HepG2 (cell line): ENCODE measurements at regions not wholly inside any gene's neighbourhood (a gene's known extent, or its start where the extent isn't known, plus 50 kb on each side); places are given as distances from the start of the nearest gene placed in this dataset.

Experiments used
- ATAC-seq: fragments of 200-7000 bp; cut with Tn5 transposase; 3 replicates; pipeline ENCODE4 v1.9.1; 2020; ENCODE audit warnings: mild to moderate bottlenecking, moderate library complexity
- BruUV-seq: library from RNA; stranded (reverse); fragments of 400-500 nt; replicated peaks from 2 replicates; lab custom pipeline; 2021; lab: Mats Ljungman, UMichigan
- CTCF ChIA-PET: fragments of 300-600 bp; formaldehyde crosslinking; extraction: SDS; loops from one replicate; lab custom pipeline; 2021; ENCODE audit warnings: low total read pairs, inconsistent platforms, low intra/inter-chr PET ratio; lab: Yijun Ruan, JAX
- POLR2A ChIA-PET: fragments of 350-600 bp; sonication (Branson Sonifier 250); formaldehyde crosslinking; loops from one replicate; lab custom pipeline; 2020; ENCODE audit warnings: antibody characterized with exemption, inconsistent platforms; lab: Yijun Ruan, JAX
- DNase-seq: peaks from one replicate; pipeline ENCODE4 v3.0.0-alpha.2; 2015; ENCODE audit warnings: low spot score
- FAIRE-seq: peaks from 3 replicates; lab custom pipeline; 2011; peaks lifted over from hg19 to GRCh38; lab: Jason Lieb, UNC
- H2AFZ ChIP-seq: one replicate; pipeline ENCODE4 v1.6.1; 2011; ENCODE audit warnings: low read length, inconsistent platforms
- H3K27ac ChIP-seq: fragments of 300-600 bp; 3 replicates; pipeline ENCODE4 v1.8.0; 2011; ENCODE audit warnings: mixed run types, mild to moderate bottlenecking, mixed read lengths, low read length, inconsistent platforms; ENCODE audit not compliant: insufficient read depth; ENCODE audit errors: extremely low read length
- H3K27me3 ChIP-seq, 2 experiments: fragments of 200-600 bp in 1 of 2; 2 replicates in 1 of 2; 3 replicates in 1 of 2; pipeline versions ENCODE4 v1.6.0 to v1.8.0; 2011; ENCODE audit warnings: low read length in 2 of 2, mild to moderate bottlenecking in 2 of 2, moderate library complexity in 2 of 2, inconsistent platforms in 1 of 2; ENCODE audit not compliant: insufficient read depth in 2 of 2, control insufficient read depth in 1 of 2
- H3K36me3 ChIP-seq, 2 experiments: fragments of 200-600 bp in 1 of 2; replicated peaks in 1 of 2; 2 replicates in 1 of 2; 3 replicates in 1 of 2; pipeline versions ENCODE4 v1.5.1 to v1.8.0; 2011; ENCODE audit warnings: low read length in 2 of 2, inconsistent platforms in 1 of 2; ENCODE audit not compliant: insufficient read depth in 2 of 2, control insufficient read depth in 1 of 2
- H3K4me1 ChIP-seq: 2 replicates; pipeline ENCODE4 v1.5.1; 2012; ENCODE audit warnings: low read length, inconsistent platforms; ENCODE audit not compliant: insufficient read depth
- H3K4me2 ChIP-seq: 2 replicates; pipeline ENCODE4 v1.6.0; 2011; ENCODE audit warnings: low read depth, low read length, inconsistent platforms
- H3K4me3 ChIP-seq, 3 experiments: fragments of 200-600 bp in 1 of 3; sonication (generic), shearing (Covaris generic) in 1 of 3; replicated peaks in 1 of 3; 2 replicates each; pipeline ENCODE4 v1.5.1; 2011 to 2016; ENCODE audit warnings: low read length in 3 of 3, inconsistent platforms in 2 of 3, low read depth in 2 of 3, mild to moderate bottlenecking in 2 of 3, control low read depth in 1 of 3, mixed read lengths in 1 of 3; ENCODE audit not compliant: insufficient read depth in 1 of 3
- H3K79me2 ChIP-seq: one replicate; pipeline ENCODE4 v1.6.1; 2011; ENCODE audit warnings: low read length, inconsistent platforms; ENCODE audit not compliant: insufficient read depth
- H3K9ac ChIP-seq: 2 replicates; pipeline ENCODE4 v1.6.0; 2011; ENCODE audit warnings: mild to moderate bottlenecking, low read depth, low read length, inconsistent platforms; ENCODE audit not compliant: insufficient read depth
- H3K9me3 ChIP-seq: 2 replicates; pipeline ENCODE4 v1.5.1; 2012; ENCODE audit warnings: mild to moderate bottlenecking, low read length
- H4K20me1 ChIP-seq: 2 replicates; pipeline ENCODE4 v1.6.0; 2011; ENCODE audit warnings: inconsistent platforms, mild to moderate bottlenecking, low read length, moderate library complexity; ENCODE audit not compliant: insufficient read depth
- CBFB ChIP-seq: sonication (generic); formaldehyde crosslinking; IDR thresholded peaks from 2 replicates; pipeline ENCODE4 v1.4.0; 2020; ENCODE audit warnings: missing genetic modification reagents
- FOXK2 ChIP-seq: fragments of 450-650 bp; IDR thresholded peaks from 2 replicates; pipeline ENCODE4 v1.6.1; 2016
- KMT2A ChIP-seq: sonication (generic); formaldehyde crosslinking; IDR thresholded peaks from 2 replicates; pipeline ENCODE4 v1.4.0; 2020; ENCODE audit warnings: missing genetic modification reagents
- PLRG1 ChIP-seq: fragments of 450-650 bp; conservative IDR thresholded peaks from 2 replicates; pipeline ENCODE4 v1.6.1; 2016
- ZBTB44 ChIP-seq: sonication (generic); formaldehyde crosslinking; IDR thresholded peaks from 2 replicates; pipeline ENCODE4 v1.4.0; 2020; ENCODE audit warnings: missing genetic modification reagents
- ZNF629 ChIP-seq: sonication (generic); formaldehyde crosslinking; conservative IDR thresholded peaks from 2 replicates; pipeline ENCODE4 v1.5.0; 2020; ENCODE audit warnings: missing genetic modification reagents
- WGBS: methylation state at CpG from one replicate; pipeline ENCODE4 v1.1.6; 2017; ENCODE audit warnings: low lambda C conversion rate; 5-methylcytosine and 5-hydroxymethylcytosine counted together
- in situ Hi-C: cut with HindIII; loops from 2 replicates; pipeline ENCODE4 v1.10.0; 2017; ENCODE audit warnings: low pct_unique_long_range_greater_than_20kb; ENCODE audit not compliant: extremely low pct_ligation_motif_present
- intact Hi-C: fragments of 100-400 bp; cut with micrococcal nuclease; formaldehyde crosslinking; loops from one replicate; pipeline ENCODE4 v1.10.0; 2022; ENCODE audit not compliant: unreplicated experiment
- TF ChIP-seq, protein P1 (sequence below): sonication (generic); formaldehyde crosslinking; IDR thresholded peaks from 2 replicates; pipeline ENCODE4 v1.5.1; 2020; ENCODE audit warnings: missing genetic modification reagents, mild to moderate bottlenecking, borderline replicate concordance

- TF ChIP-seq ZBTB44 (CRISPR knock-in tag) (no peak), PLRG1 (no peak), CBFB (CRISPR knock-in tag) (no peak), KMT2A (CRISPR knock-in tag) (no peak)
- TF ChIP-seq, protein P1, sequence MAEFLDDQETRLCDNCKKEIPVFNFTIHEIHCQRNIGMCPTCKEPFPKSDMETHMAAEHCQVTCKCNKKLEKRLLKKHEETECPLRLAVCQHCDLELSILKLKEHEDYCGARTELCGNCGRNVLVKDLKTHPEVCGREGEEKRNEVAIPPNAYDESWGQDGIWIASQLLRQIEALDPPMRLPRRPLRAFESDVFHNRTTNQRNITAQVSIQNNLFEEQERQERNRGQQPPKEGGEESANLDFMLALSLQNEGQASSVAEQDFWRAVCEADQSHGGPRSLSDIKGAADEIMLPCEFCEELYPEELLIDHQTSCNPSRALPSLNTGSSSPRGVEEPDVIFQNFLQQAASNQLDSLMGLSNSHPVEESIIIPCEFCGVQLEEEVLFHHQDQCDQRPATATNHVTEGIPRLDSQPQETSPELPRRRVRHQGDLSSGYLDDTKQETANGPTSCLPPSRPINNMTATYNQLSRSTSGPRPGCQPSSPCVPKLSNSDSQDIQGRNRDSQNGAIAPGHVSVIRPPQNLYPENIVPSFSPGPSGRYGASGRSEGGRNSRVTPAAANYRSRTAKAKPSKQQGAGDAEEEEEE (CRISPR knock-in tag): no peak
Measured at GRCh38 chr15:70247281-70247680, 149.6 kb upstream of the TLE3 start (continued).

DNA sequence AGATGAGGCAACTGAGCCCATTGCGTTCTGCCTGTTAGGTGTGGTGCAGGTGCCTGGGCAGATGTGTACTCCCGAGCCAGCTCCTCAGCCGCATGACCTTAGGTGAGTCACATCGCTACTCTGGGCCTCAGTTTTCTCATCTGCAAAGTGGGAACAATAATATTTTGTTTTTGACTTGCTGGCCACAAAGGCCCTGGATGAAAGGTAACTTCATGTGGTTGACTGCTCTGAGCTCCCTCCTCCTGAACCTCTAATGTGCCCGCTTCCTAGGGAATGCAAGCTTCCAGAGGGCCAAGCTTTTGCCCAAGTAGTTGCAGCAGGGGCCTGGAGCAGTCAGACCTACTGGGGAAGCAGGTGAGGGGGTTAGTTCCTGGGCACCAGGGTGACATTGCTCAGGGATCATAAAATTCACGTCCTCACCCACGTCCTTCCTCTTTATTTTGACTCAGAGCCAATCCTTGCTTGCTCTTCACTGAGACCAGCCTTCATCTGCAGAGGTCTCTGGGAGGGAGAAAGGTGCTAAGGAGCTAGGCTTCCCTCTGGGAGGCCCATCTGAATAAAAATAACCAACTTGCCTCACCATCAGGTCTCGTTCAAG lies 149.0 kb upstream of the TLE3 start:
- no peak for ATAC-seq
- peaks cover 3% of the 10 kb centered on the region; the same call in 1 of the 2 replicates for H4K20me1 ChIP-seq

More for the DNA sequence above, 149.0 kb upstream of the TLE3 start:
- H3K36me3 ChIP-seq: no peaks in the 10 kb centered on the region
- 42% methylated on average over 7 of the region's 8 CpGs for WGBS
- H3K4me1 ChIP-seq: peaks cover 8% of the 10 kb centered on the region; the same call in 1 of the 2 replicates
- no peak overlapping the region for H3K9ac ChIP-seq
- BruUV-seq: no TSS peak
- TF ChIP-seq FOXK2 (no peak), ZNF629 (CRISPR knock-in tag) (0 out of 2 replicates have a peak, but pooled peaks have one; percentile 52)
- FAIRE-seq (no peak), DNase-seq (no peak)
- H3K4me2 ChIP-seq: no peak overlapping the region
- H3K9me3 ChIP-seq: no peaks in the 10 kb centered on the region
- intact Hi-C loops: no loop called here
- no peak overlapping the region for H3K27ac ChIP-seq
- no peak overlapping the region for H2AFZ ChIP-seq
- H3K4me3 ChIP-seq: no peak overlapping the region
- ChIA-PET POLR2A (no interaction called here), CTCF (no interaction called here)
- H3K79me2 ChIP-seq: no peaks in the 10 kb centered on the region
- H3K27me3 ChIP-seq: peaks cover 6 to 32% of the 10 kb centered on the region in 2 experiments; a peak in 4 of 5 replicates
- in situ Hi-C loops: no loop called here
